K562 (cell line): ENCODE measurements at regions not wholly inside any gene's neighbourhood (a gene's known extent, or its start where the extent isn't known, plus 50 kb on each side); places are given as distances from the start of the nearest gene placed in this dataset.

ENCODE experiments used
- ATAC-seq: fragments of 200-7000 bp; cut with Tn5 transposase; 3 replicates; pipeline ENCODE4 v1.9.1; 2020; ENCODE audit warnings: moderate library complexity
- BruUV-seq: library from RNA; stranded (reverse); fragments of 400-500 nt; replicated peaks from 2 replicates; lab custom pipeline; 2021; lab: Mats Ljungman, UMichigan
- CTCF ChIA-PET: fragments of 300-600 bp; formaldehyde crosslinking; extraction: SDS; loops from one replicate; lab custom pipeline; 2021; ENCODE audit warnings: low intra/inter-chr PET ratio; lab: Yijun Ruan, JAX
- POLR2A ChIA-PET: fragments of 300-600, 350-650 bp; sonication (Branson Sonifier 250); formaldehyde crosslinking; extraction: SDS; loops from one replicate; lab custom pipeline; 2021; ENCODE audit warnings: antibody characterized with exemption, inconsistent platforms; lab: Yijun Ruan, JAX
- DNase-seq, 4 experiments: peaks; one replicate each; pipeline versions ENCODE4 v3.0.0 to v3.0.0-alpha.2; 2011 to 2018; ENCODE audit warnings: low spot score in 3 of 4, mixed read lengths in 3 of 4; ENCODE audit errors: extremely low read depth in 1 of 4
- FAIRE-seq: peaks from 2 replicates; lab custom pipeline; 2011; peaks lifted over from hg19 to GRCh38; lab: Jason Lieb, UNC
- H2AFZ ChIP-seq: 2 replicates; pipeline ENCODE4 v1.6.0; 2011; ENCODE audit warnings: low read depth, low read length, control low read depth, inconsistent platforms
- H3K27ac ChIP-seq: fragments of 200-600 bp; 3 replicates; pipeline ENCODE4 v1.8.0; 2011; ENCODE audit warnings: low read depth, mild to moderate bottlenecking, control low read depth, inconsistent platforms, low read length, moderate library complexity, mixed read lengths; ENCODE audit errors: extremely low read depth
- H3K27me3 ChIP-seq, 2 experiments: fragments of 300-600 bp in 1 of 2; 2 replicates in 1 of 2; 3 replicates in 1 of 2; pipeline versions ENCODE4 v1.6.0 to v1.8.0; 2011; ENCODE audit warnings: inconsistent platforms in 2 of 2, low read length in 2 of 2, mild to moderate bottlenecking in 1 of 2, mixed read lengths in 1 of 2, moderate library complexity in 1 of 2; ENCODE audit not compliant: control insufficient read depth in 2 of 2, insufficient read depth in 2 of 2
- H3K36me3 ChIP-seq: fragments of 300-600 bp; 3 replicates; pipeline ENCODE4 v1.8.0; 2011; ENCODE audit warnings: mild to moderate bottlenecking, low read length, inconsistent platforms; ENCODE audit not compliant: control insufficient read depth, insufficient read depth
- H3K4me1 ChIP-seq, 2 experiments: fragments of 200-600 bp in 1 of 2; replicated peaks in 1 of 2; 2 replicates in 1 of 2; 3 replicates in 1 of 2; pipeline versions ENCODE4 v1.5.1 to v1.8.0; 2011; ENCODE audit warnings: inconsistent platforms in 2 of 2, low read length in 2 of 2, mild to moderate bottlenecking in 1 of 2, mixed read lengths in 1 of 2, moderate library complexity in 1 of 2; ENCODE audit not compliant: control insufficient read depth in 2 of 2, insufficient read depth in 2 of 2
- H3K4me2 ChIP-seq: 2 replicates; pipeline ENCODE4 v1.6.1; 2011; ENCODE audit warnings: low read length, control low read depth, inconsistent platforms, mixed read lengths; ENCODE audit not compliant: insufficient read depth
- H3K4me3 ChIP-seq: fragments of 200-600 bp; sonication (generic), shearing (Covaris generic); 2 replicates; pipeline ENCODE4 v1.5.1; 2016; ENCODE audit warnings: control low read depth, inconsistent platforms
- H3K79me2 ChIP-seq: fragments of 200-600 bp; 3 replicates; pipeline ENCODE4 v1.8.0; 2011; ENCODE audit warnings: low read length, inconsistent platforms; ENCODE audit not compliant: control insufficient read depth, insufficient read depth
- H3K9ac ChIP-seq, 2 experiments: 2 replicates each; pipeline versions ENCODE4 v1.6.0 to v1.6.1; 2011; ENCODE audit warnings: low read depth in 2 of 2, low read length in 2 of 2, control low read depth in 1 of 2, inconsistent platforms in 1 of 2, mild to moderate bottlenecking in 1 of 2, mixed read lengths in 1 of 2; ENCODE audit not compliant: insufficient read depth in 1 of 2
- H3K9me1 ChIP-seq: one replicate; pipeline ENCODE4 v1.6.0; 2011; ENCODE audit warnings: inconsistent platforms, mild to moderate bottlenecking, low read length, moderate library complexity; ENCODE audit not compliant: control insufficient read depth, insufficient read depth
- H3K9me3 ChIP-seq: replicated peaks from 2 replicates; pipeline ENCODE4 v1.5.1; 2011; ENCODE audit warnings: low read depth, low read length, inconsistent platforms; ENCODE audit not compliant: control insufficient read depth, insufficient read depth
- H4K20me1 ChIP-seq: replicated peaks from 2 replicates; pipeline ENCODE4 v1.6.1; 2011; ENCODE audit warnings: low read length, inconsistent platforms, mixed read lengths; ENCODE audit not compliant: control insufficient read depth, insufficient read depth
- BRD9 ChIP-seq: fragments of 450-650 bp; IDR thresholded peaks from 2 replicates; pipeline ENCODE4 v1.6.1; 2018; ENCODE audit warnings: low read depth; ENCODE audit not compliant: partially characterized antibody
- GATAD2A ChIP-seq: fragments of 450-650 bp; IDR thresholded peaks from 2 replicates; pipeline ENCODE4 v1.6.1; 2017
- XRCC4 ChIP-seq: IDR thresholded peaks from one replicate; pipeline ENCODE4 v1.6.1; 2011; ENCODE audit not compliant: insufficient read depth, insufficient read length; ENCODE audit errors: extremely low read depth
- ZBTB7A ChIP-seq: IDR thresholded peaks from 2 replicates; pipeline ENCODE4 v1.6.1; 2011; ENCODE audit warnings: low read depth, mild to moderate bottlenecking, low read length, moderate library complexity, borderline replicate concordance; ENCODE audit not compliant: control insufficient read depth
- WGBS: fragments of 100-300 bp; shearing (Covaris generic); methylation state at CpG from one replicate; pipeline ENCODE4 v1.1.6; 2016; ENCODE audit warnings: low coverage, mixed read lengths; ENCODE audit not compliant: insufficient coverage; ENCODE audit errors: missing lambda C conversion rate; 5-methylcytosine and 5-hydroxymethylcytosine counted together
- in situ Hi-C: fragments of 300-500 bp; cut with MboI; formaldehyde crosslinking; loops from 4 replicates; pipeline ENCODE4 v1.15.0; 2018; ENCODE audit warnings: inconsistent platforms, mixed read lengths
- intact Hi-C: fragments of 100-400 bp; cut with micrococcal nuclease; formaldehyde crosslinking; loops from 2 replicates; pipeline ENCODE4 v1.14.2; 2022

DNA sequence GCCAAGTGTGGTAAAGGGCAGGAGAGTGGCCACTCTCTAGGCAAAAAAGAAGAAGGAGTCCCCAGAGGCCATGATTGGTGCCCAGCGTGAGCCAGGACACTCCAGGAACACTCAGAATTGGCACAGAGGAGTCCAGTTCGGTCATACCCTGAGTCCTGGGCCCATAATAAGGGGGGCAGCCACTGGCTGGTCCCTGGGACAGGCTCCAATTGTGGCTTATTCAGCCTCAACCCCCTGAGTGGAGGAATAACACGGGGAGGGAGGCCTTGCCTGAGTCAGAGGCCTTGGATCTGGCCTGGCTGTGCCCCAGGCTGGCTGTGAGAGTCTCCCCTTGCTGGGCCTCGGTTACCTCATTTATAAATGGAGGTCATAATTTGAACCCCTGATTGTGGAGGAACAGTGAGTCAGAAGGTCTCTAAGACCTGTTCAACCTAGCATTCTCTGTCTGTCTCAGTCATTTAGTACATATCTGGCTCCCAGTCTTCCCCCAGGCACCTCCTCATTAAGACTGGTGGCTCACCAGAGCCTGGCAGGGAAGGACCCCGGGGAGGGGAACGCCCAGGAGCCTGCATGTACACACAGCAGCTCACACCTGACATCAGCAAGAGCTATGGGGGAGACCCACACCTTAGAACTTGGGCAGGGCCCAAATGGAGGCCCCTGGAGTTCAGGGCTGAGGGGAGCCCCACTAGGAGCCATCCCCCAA, 95.9 kb upstream of the ATP2B2 start:
- Histone ChIP-seq H3K27me3 (peaks cover 0 to 24% of the 10 kb centered on the region in 2 experiments; a peak in 3 of 5 replicates), H2AFZ (no peak overlapping the region), H3K36me3 (no peaks in the 10 kb centered on the region), H3K4me1 (no peaks in the 10 kb centered on the region), H3K9ac (no peak overlapping the region), H4K20me1 (peaks cover 12% of the 10 kb centered on the region), H3K4me2 (no peak overlapping the region), H3K9me1 (no peaks in the 10 kb centered on the region), H3K79me2 (no peaks in the 10 kb centered on the region), H3K4me3 (no peak overlapping the region), H3K27ac (no peak overlapping the region), H3K9me3 (no peaks in the 10 kb centered on the region)
- intact Hi-C loops (no loop called here), in situ Hi-C loops (no loop called here)
- BruUV-seq = no TSS peak
- ChIA-PET CTCF (no interaction called here), POLR2A (interaction anchor here (0.7 kb wide), 1 partner anchor 182 kb away, joined by 3 read pairs; no protein-coding TSS in a partner anchor)
- TF ChIP-seq GATAD2A (no peak), XRCC4 (no peak)
- FAIRE-seq = no peak
- WGBS = 1% methylated on average over 6 of the region's 6 CpGs
- ATAC-seq = no peak
- no peak for DNase-seq

DNA sequence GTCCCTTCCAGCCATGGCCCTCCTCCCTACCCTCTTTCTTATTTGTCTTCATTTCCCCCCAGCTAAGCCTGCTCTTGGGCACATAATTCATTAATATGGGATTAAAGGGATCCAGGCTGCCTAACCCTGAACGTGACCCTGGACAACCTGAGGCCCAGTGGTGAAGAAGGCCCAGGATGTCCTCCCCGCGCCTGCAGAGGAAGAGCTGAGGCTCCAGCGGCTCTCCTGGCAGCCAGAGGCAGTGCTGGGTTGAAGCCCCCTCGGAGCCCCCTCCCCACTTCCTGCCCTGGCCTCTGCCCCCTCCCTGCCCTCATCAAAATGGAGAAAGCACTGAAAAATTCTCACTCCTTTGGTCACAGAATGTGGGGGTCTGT, 96.5 kb upstream of the ATP2B2 start:
- H3K4me1 ChIP-seq = no peaks in the 10 kb centered on the region
- intact Hi-C loops = no loop called here
- 0% methylated on average over 5 of the region's 5 CpGs for WGBS
- no TSS peak for BruUV-seq
- H3K27me3 ChIP-seq = peaks cover 0 to 23% of the 10 kb centered on the region in 2 experiments; a peak in 3 of 5 replicates
- ChIA-PET POLR2A (interaction anchor here (0.7 kb wide), 1 partner anchor 181 kb away, joined by 3 read pairs; no protein-coding TSS in a partner anchor), CTCF (no interaction called here)
- H3K36me3 ChIP-seq = no peaks in the 10 kb centered on the region
- in situ Hi-C loops = no loop called here
- no peak overlapping the region for H3K27ac ChIP-seq
- H4K20me1 ChIP-seq = peaks cover 12% of the 10 kb centered on the region
- H3K9me3 ChIP-seq = no peaks in the 10 kb centered on the region
- no peak overlapping the region for H3K4me3 ChIP-seq
- no peak overlapping the region for H3K4me2 ChIP-seq
- no peaks in the 10 kb centered on the region for H3K79me2 ChIP-seq
- H3K9me1 ChIP-seq = no peaks in the 10 kb centered on the region
- no peak for FAIRE-seq
- no peak for DNase-seq
- H2AFZ ChIP-seq = no peak overlapping the region
- ATAC-seq = no peak
- no peak overlapping the region for H3K9ac ChIP-seq
- TF ChIP-seq ZBTB7A (0 out of 2 replicates have a peak, but pooled peaks have one; percentile 16), BRD9 (no peak)
